H9 (cell line): ENCODE measurements at regions not wholly inside any gene's neighbourhood (a gene's known extent, or its start where the extent isn't known, plus 50 kb on each side); places are given as distances from the start of the nearest gene placed in this dataset.

Source experiments
- DNase-seq: peaks from one replicate; pipeline ENCODE4 v3.0.0-alpha.2; 2017
- H2AFZ ChIP-seq: one replicate; pipeline ENCODE4 v1.6.1; 2013; ENCODE audit warnings: mild to moderate bottlenecking, low read length, control low read depth, moderate library complexity
- H2AK5ac ChIP-seq: 2 replicates; pipeline ENCODE4 v1.6.1; 2013; ENCODE audit warnings: low read length, control low read depth, mixed read lengths; ENCODE audit not compliant: insufficient read length
- H2BK120ac ChIP-seq: one replicate; pipeline ENCODE4 v1.6.1; 2013; ENCODE audit warnings: low read depth, mild to moderate bottlenecking, low read length, control low read depth, inconsistent platforms; ENCODE audit not compliant: poor library complexity, severe bottlenecking
- H2BK12ac ChIP-seq: 2 replicates; pipeline ENCODE4 v1.6.1; 2013; ENCODE audit warnings: low read length, control low read depth, mixed read lengths, low read depth; ENCODE audit not compliant: insufficient read length
- H2BK15ac ChIP-seq: 2 replicates; pipeline ENCODE4 v1.6.1; 2013; ENCODE audit warnings: low read depth, low read length, control low read depth
- H2BK20ac ChIP-seq: one replicate; pipeline ENCODE4 v1.6.1; 2013; ENCODE audit warnings: low read depth, mild to moderate bottlenecking, low read length, control low read depth, inconsistent platforms; ENCODE audit not compliant: poor library complexity, severe bottlenecking
- H2BK5ac ChIP-seq: 2 replicates; pipeline ENCODE4 v1.6.1; 2013; ENCODE audit warnings: low read length, control low read depth, mixed read lengths; ENCODE audit not compliant: insufficient read length
- H3K14ac ChIP-seq: 2 replicates; pipeline ENCODE4 v1.6.1; 2013; ENCODE audit warnings: low read length, control low read depth; ENCODE audit not compliant: insufficient read depth
- H3K18ac ChIP-seq: 2 replicates; pipeline ENCODE4 v1.6.1; 2013; ENCODE audit warnings: low read depth, mild to moderate bottlenecking, mixed read lengths, low read length, control low read depth; ENCODE audit not compliant: insufficient read length
- H3K23ac ChIP-seq: 2 replicates; pipeline ENCODE4 v1.6.1; 2013; ENCODE audit warnings: low read length, control low read depth, mixed read lengths, low read depth; ENCODE audit not compliant: insufficient read length
- H3K23me2 ChIP-seq: 2 replicates; pipeline ENCODE4 v1.6.1; 2013; ENCODE audit warnings: low read depth, mild to moderate bottlenecking, mixed read lengths, low read length, control low read depth; ENCODE audit not compliant: insufficient read length, poor library complexity, severe bottlenecking
- H3K27ac ChIP-seq: 2 replicates; pipeline ENCODE4 v1.5.1; 2013; ENCODE audit warnings: low read length, control low read depth, mixed read lengths, low read depth; ENCODE audit not compliant: insufficient read length
- H3K27me3 ChIP-seq: 2 replicates; pipeline ENCODE4 v1.6.1; 2013; ENCODE audit warnings: low read length, control low read depth, inconsistent platforms; ENCODE audit not compliant: insufficient read depth
- H3K4ac ChIP-seq: 2 replicates; pipeline ENCODE4 v1.6.1; 2013; ENCODE audit warnings: low read depth, mild to moderate bottlenecking, control low read depth, inconsistent platforms, low read length, moderate library complexity
- H3K4me1 ChIP-seq: 2 replicates; pipeline ENCODE4 v1.6.1; 2013; ENCODE audit warnings: low read length, control low read depth, inconsistent platforms; ENCODE audit not compliant: insufficient read depth
- H3K4me2 ChIP-seq: 2 replicates; pipeline ENCODE4 v1.6.1; 2013; ENCODE audit warnings: low read length, control low read depth, mixed read lengths; ENCODE audit not compliant: insufficient read length, insufficient read depth
- H3K56ac ChIP-seq: 2 replicates; pipeline ENCODE4 v1.6.1; 2013; ENCODE audit warnings: low read depth, mild to moderate bottlenecking, mixed read lengths, low read length, control low read depth; ENCODE audit not compliant: insufficient read length
- H3K79me1 ChIP-seq: 2 replicates; pipeline ENCODE4 v1.6.1; 2013; ENCODE audit warnings: low read depth, mild to moderate bottlenecking, moderate library complexity, low read length, control low read depth, inconsistent platforms; ENCODE audit not compliant: insufficient read depth, poor library complexity, severe bottlenecking
- H3K79me2 ChIP-seq: 2 replicates; pipeline ENCODE4 v1.6.1; 2013; ENCODE audit warnings: low read length, control low read depth, inconsistent platforms; ENCODE audit not compliant: insufficient read depth
- H3K9ac ChIP-seq: 2 replicates; pipeline ENCODE4 v1.6.1; 2013; ENCODE audit warnings: low read length, control low read depth, mixed read lengths; ENCODE audit not compliant: insufficient read length; ENCODE audit errors: extremely low read depth
- H3K9me3 ChIP-seq: one replicate; pipeline ENCODE4 v1.6.1; 2013; ENCODE audit warnings: low read depth, low read length, inconsistent platforms; ENCODE audit not compliant: control insufficient read depth
- H3T11ph ChIP-seq: one replicate; pipeline ENCODE4 v1.6.1; 2013; ENCODE audit warnings: mild to moderate bottlenecking, low read length, control low read depth, inconsistent platforms
- H4K20me1 ChIP-seq: one replicate; pipeline ENCODE4 v1.6.1; 2013; ENCODE audit not compliant: control insufficient read depth, insufficient read length, insufficient read depth
- H4K5ac ChIP-seq: 2 replicates; pipeline ENCODE4 v1.6.1; 2013; ENCODE audit warnings: low read depth, mild to moderate bottlenecking, mixed read lengths, low read length, control low read depth; ENCODE audit not compliant: insufficient read length
- H4K8ac ChIP-seq: replicated peaks from 2 replicates; pipeline ENCODE4 v1.6.1; 2013; ENCODE audit warnings: low read length, control low read depth, mixed read lengths, low read depth; ENCODE audit not compliant: insufficient read length
- H4K91ac ChIP-seq: 2 replicates; pipeline ENCODE4 v1.6.1; 2013; ENCODE audit warnings: low read depth, mild to moderate bottlenecking, moderate library complexity, mixed read lengths, low read length, control low read depth; ENCODE audit not compliant: insufficient read length
- H3K27ac Mint-ChIP-seq, 3 experiments: 2 replicates in 2 of 3; 3 replicates in 1 of 3; pipeline ENCODE4 v1.8.0; 2020 to 2021; ENCODE audit warnings: mixed read lengths in 3 of 3, mild to moderate bottlenecking in 1 of 3, moderate library complexity in 1 of 3
- H3K27me3 Mint-ChIP-seq: 2 replicates; pipeline ENCODE4 v1.8.0; 2021; ENCODE audit warnings: low read depth, mild to moderate bottlenecking, moderate library complexity, mixed read lengths
- H3K36me3 Mint-ChIP-seq, 3 experiments: 2 replicates in 2 of 3; 3 replicates in 1 of 3; pipeline ENCODE4 v1.8.0; 2020 to 2021; ENCODE audit warnings: low read depth in 3 of 3, mixed read lengths in 3 of 3; ENCODE audit not compliant: insufficient read depth in 1 of 3
- H3K4me1 Mint-ChIP-seq, 2 experiments: 2 replicates each; pipeline ENCODE4 v1.8.0; 2020; ENCODE audit warnings: mixed read lengths in 2 of 2
- H3K4me3 Mint-ChIP-seq, 2 experiments: 2 replicates in 1 of 2; 3 replicates in 1 of 2; pipeline ENCODE4 v1.8.0; 2020 to 2021; ENCODE audit warnings: mild to moderate bottlenecking in 2 of 2, mixed read lengths in 2 of 2, moderate library complexity in 1 of 2
- H3K9me3 Mint-ChIP-seq, 2 experiments: 2 replicates in 1 of 2; 3 replicates in 1 of 2; pipeline ENCODE4 v1.8.0; 2020; ENCODE audit warnings: mild to moderate bottlenecking in 2 of 2, mixed read lengths in 2 of 2, moderate library complexity in 1 of 2
- WGBS: extraction: QIAGEN DNeasy Blood & Tissue Kit; methylation state at CpG from one replicate; pipeline ENCODE4 v1.1.7; 2013; ENCODE audit warnings: missing lambda C conversion rate, low lambda C conversion rate, mixed read lengths; ENCODE audit not compliant: insufficient read length; ENCODE audit errors: extremely low coverage; 5-methylcytosine and 5-hydroxymethylcytosine counted together
- TF ChIP-seq, protein P1 (sequence below): fragments of 200-600 bp; sonication (generic); conservative IDR thresholded peaks from 3 replicates; pipeline ENCODE4 v1.8.0; 2021; ENCODE audit warnings: antibody characterized with exemption, mild to moderate bottlenecking

DNA sequence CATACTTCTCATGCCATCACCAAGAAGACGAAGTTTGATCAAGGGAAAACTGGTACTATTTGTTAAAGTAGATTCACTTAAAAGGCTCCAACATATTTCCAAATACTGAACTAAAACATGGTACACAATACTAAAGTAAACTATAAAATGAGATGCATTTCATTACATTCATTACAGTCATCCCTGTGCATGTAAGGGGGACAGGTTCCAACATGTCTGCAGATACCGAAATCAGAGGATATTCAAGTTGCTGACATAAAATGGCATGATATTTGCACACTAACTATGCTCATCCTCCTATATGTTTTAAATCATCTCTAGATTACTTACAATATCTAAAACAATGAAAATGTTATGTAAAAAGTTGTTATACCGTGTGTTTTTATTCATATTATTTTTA, 893.9 kb upstream of the MANEA start:
- no peak overlapping the region for H3K9ac ChIP-seq
- no CpG with 5 or more reads among the region's 3 CpGs for WGBS
- H3K9me3 ChIP-seq, result no peaks in the 10 kb centered on the region
- no peak overlapping the region for H4K8ac ChIP-seq
- DNase-seq, result no peak
- H2BK120ac ChIP-seq, result no peak overlapping the region
- H4K20me1 ChIP-seq, result no peaks in the 10 kb centered on the region
- Mint-ChIP-seq H3K27ac (no peak overlapping the region), H3K9me3 (no peaks in the 10 kb centered on the region), H3K4me3 (no peak overlapping the region), H3K27me3 (no peaks in the 10 kb centered on the region), H3K4me1 (no peaks in the 10 kb centered on the region), H3K36me3 (no peaks in the 10 kb centered on the region)
- H4K5ac ChIP-seq, result no peak overlapping the region
- H2AFZ ChIP-seq, result no peak overlapping the region
- H3K27ac ChIP-seq, result no peak overlapping the region
- H2BK20ac ChIP-seq, result no peak overlapping the region
- TF ChIP-seq, protein P1, sequence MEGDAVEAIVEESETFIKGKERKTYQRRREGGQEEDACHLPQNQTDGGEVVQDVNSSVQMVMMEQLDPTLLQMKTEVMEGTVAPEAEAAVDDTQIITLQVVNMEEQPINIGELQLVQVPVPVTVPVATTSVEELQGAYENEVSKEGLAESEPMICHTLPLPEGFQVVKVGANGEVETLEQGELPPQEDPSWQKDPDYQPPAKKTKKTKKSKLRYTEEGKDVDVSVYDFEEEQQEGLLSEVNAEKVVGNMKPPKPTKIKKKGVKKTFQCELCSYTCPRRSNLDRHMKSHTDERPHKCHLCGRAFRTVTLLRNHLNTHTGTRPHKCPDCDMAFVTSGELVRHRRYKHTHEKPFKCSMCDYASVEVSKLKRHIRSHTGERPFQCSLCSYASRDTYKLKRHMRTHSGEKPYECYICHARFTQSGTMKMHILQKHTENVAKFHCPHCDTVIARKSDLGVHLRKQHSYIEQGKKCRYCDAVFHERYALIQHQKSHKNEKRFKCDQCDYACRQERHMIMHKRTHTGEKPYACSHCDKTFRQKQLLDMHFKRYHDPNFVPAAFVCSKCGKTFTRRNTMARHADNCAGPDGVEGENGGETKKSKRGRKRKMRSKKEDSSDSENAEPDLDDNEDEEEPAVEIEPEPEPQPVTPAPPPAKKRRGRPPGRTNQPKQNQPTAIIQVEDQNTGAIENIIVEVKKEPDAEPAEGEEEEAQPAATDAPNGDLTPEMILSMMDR, result no peak
- H3K18ac ChIP-seq, result no peak overlapping the region
- H3T11ph ChIP-seq, result no peak overlapping the region
- H3K14ac ChIP-seq, result no peak overlapping the region
- H3K56ac ChIP-seq, result no peak overlapping the region
- no peaks in the 10 kb centered on the region for H3K4me1 ChIP-seq
- H3K79me1 ChIP-seq, result no peaks in the 10 kb centered on the region
- H2BK15ac ChIP-seq, result no peak overlapping the region
- no peak overlapping the region for H2AK5ac ChIP-seq
- H3K23ac ChIP-seq, result no peak overlapping the region
- H3K79me2 ChIP-seq, result no peaks in the 10 kb centered on the region
- H3K23me2 ChIP-seq, result no peaks in the 10 kb centered on the region
- H2BK5ac ChIP-seq, result no peak overlapping the region
- no peak overlapping the region for H3K4ac ChIP-seq
- H3K4me2 ChIP-seq, result no peak overlapping the region
- no peak overlapping the region for H2BK12ac ChIP-seq
- H3K27me3 ChIP-seq, result no peaks in the 10 kb centered on the region
- H4K91ac ChIP-seq, result no peak overlapping the region
